Psoas muscle (tissue), 7 donors: ENCODE measurements at regions not wholly inside any gene's neighbourhood (a gene's known extent, or its start where the extent isn't known, plus 50 kb on each side); places are given as distances from the start of the nearest gene placed in this dataset.

ENCODE experiments used
- ATAC-seq, 4 donors: fragments of 200-7000 bp; cut with Tn5 transposase; one replicate each; pipeline ENCODE4 v1.9.1; 2020; ENCODE audit warnings: moderate library complexity in 3 of 4, mild to moderate bottlenecking in 2 of 4
- DNase-seq, 2 donors: peaks; one replicate each; pipeline ENCODE4 v3.0.0-alpha.2; 2020
- H3K27ac ChIP-seq: fragments of 200-600 bp; one replicate; pipeline ENCODE4 v1.8.0; 2022
- H3K27me3 ChIP-seq, 3 donors: fragments of 200-600 bp in 1 of 3; one replicate each; pipeline versions ENCODE4 v1.6.1 to v1.8.0; 2013 to 2022; ENCODE audit warnings: low read length in 2 of 3, mild to moderate bottlenecking in 2 of 3, moderate library complexity in 1 of 3; ENCODE audit not compliant: insufficient read depth in 3 of 3
- H3K36me3 ChIP-seq, 2 donors: fragments of 200-600 bp in 1 of 2; one replicate each; pipeline versions ENCODE4 v1.6.1 to v1.8.0; 2013 to 2022; ENCODE audit warnings: low read depth in 1 of 2, mild to moderate bottlenecking in 1 of 2, moderate library complexity in 1 of 2; ENCODE audit not compliant: insufficient read depth in 1 of 2
- H3K4me1 ChIP-seq: fragments of 200-600 bp; one replicate; pipeline ENCODE4 v1.8.0; 2022
- H3K4me3 ChIP-seq: fragments of 200-600 bp; one replicate; pipeline ENCODE4 v1.8.0; 2022; ENCODE audit warnings: mild to moderate bottlenecking
- H3K9me3 ChIP-seq: fragments of 200-600 bp; one replicate; pipeline ENCODE4 v1.8.0; 2022
- CTCF ChIP-seq: fragments of 200-600 bp; IDR thresholded peaks from one replicate; pipeline ENCODE4 v1.8.0; 2022; ENCODE audit warnings: antibody characterized with exemption
- WGBS, 3 donors: extraction: QIAGEN DNeasy Blood & Tissue Kit; methylation state at CpG; one replicate each; pipeline versions ENCODE4 v1.1.6 to v1.1.7; 2013; 5-methylcytosine and 5-hydroxymethylcytosine counted together
- intact Hi-C, 2 donors: fragments of 100-400 bp; cut with DNase I; formaldehyde crosslinking; loops; one replicate each; pipeline versions ENCODE4 v1.11.0 to v1.14.2; 2022
- donor health status: healthy with polysubstance abuse.
- donor health status: DM: no; HTN: no; CAD: no; lungs with moderate emphysema.
- donor health status: Bipolar disorder and iron deficiency.
- donor health status: healthy.
- donor health status: DM: yes; HTN: yes; CAD: no.
- donor health status: DM: no; HTN: no; CAD: no.
- donor health status: DM: yes; HTN: yes; CAD: no.

- 87 to 92% (median 91%) methylated on average over 3 of the region's 3 CpGs for WGBS, 3 donors
- no peak for ATAC-seq
- no peak overlapping the region for H3K4me3 ChIP-seq
These were observed 395.4 kb downstream of the CSNK1G3 start for GRCh38 chr5:123907349-123907748.

GRCh38 chr5:123906698-123907295 is 394.8 kb downstream of the CSNK1G3 start:
- H3K4me3 ChIP-seq, result no peak overlapping the region
- no peaks in the 10 kb centered on the region for H3K9me3 ChIP-seq
- no peak overlapping the region for H3K27ac ChIP-seq
- 73 to 93% (median 78%) methylated on average over 4 of the region's 4 CpGs for WGBS, 3 donors
- H3K27me3 ChIP-seq, result peaks cover 0 to 3% (median 0%) of the 10 kb centered on the region in 3 donors
- H3K36me3 ChIP-seq, result no peaks in the 10 kb centered on the region
- DNase-seq (no peak), ATAC-seq (no peak)
- no peak for TF ChIP-seq CTCF
- H3K4me1 ChIP-seq, result no peaks in the 10 kb centered on the region
- intact Hi-C loops, result no loop called here

More at GRCh38 chr5:123907349-123907748, 395.4 kb downstream of the CSNK1G3 start:
- intact Hi-C loops, result no loop called here
- DNase-seq, result no peak
- Histone ChIP-seq H3K27me3 (peaks cover 0 to 3% (median 0%) of the 10 kb centered on the region in 3 donors), H3K4me1 (no peaks in the 10 kb centered on the region), H3K9me3 (no peaks in the 10 kb centered on the region), H3K27ac (no peak overlapping the region), H3K36me3 (no peaks in the 10 kb centered on the region)
- TF ChIP-seq CTCF, result no peak

GRCh38 chr5:123885081-123885480 is 373.1 kb downstream of the CSNK1G3 start:
- Histone ChIP-seq H3K27ac (no peak overlapping the region), H3K27me3 (no peaks in the 10 kb centered on the region), H3K36me3 (no peaks in the 10 kb centered on the region), H3K9me3 (no peaks in the 10 kb centered on the region), H3K4me1 (peaks cover 10% of the 10 kb centered on the region), H3K4me3 (no peak overlapping the region)
- no peak for ATAC-seq
- TF ChIP-seq CTCF, result no peak
- intact Hi-C loops, result no loop called here
- 30 to 73% (median 35%) methylated on average over 1 of the region's 1 CpG for WGBS, 3 donors
- no peak for DNase-seq

- no peak for TF ChIP-seq CTCF
- ATAC-seq (no peak), DNase-seq (no peak)
- Histone ChIP-seq H3K27ac (no peak overlapping the region), H3K4me1 (peaks cover 10% of the 10 kb centered on the region), H3K4me3 (peak overlapping the region; percentile 1), H3K9me3 (no peaks in the 10 kb centered on the region), H3K27me3 (no peaks in the 10 kb centered on the region), H3K36me3 (no peaks in the 10 kb centered on the region)
- intact Hi-C loops, result no loop called here
- whole genome bisulfite sequencing, 3 donors, result 31 to 44% (median 32%) methylated on average over 2 of the region's 2 CpGs
These were observed 371.0 kb downstream of the CSNK1G3 start for GRCh38 chr5:123882965-123883345.
